ENCODE measurements at regions not wholly inside any gene's neighbourhood (a gene's known extent, or its start where the extent isn't known, plus 50 kb on each side); places are given as distances from the start of the nearest gene placed in this dataset.

- DNase-seq = no peak
Observed at GRCh38 chr1:217311269-217311668, 319.6 kb downstream of the GPATCH2 start.

GRCh38 chr1:217281332-217281731, 349.6 kb downstream of the GPATCH2 start:
- DNase-seq = no peak

- DNase-seq = no peak
Observed at GRCh38 chr1:217275655-217276398, 355.1 kb downstream of the GPATCH2 start.

- DNase-seq = no peak
Observed at GRCh38 chr1:217274927-217275654, 355.8 kb downstream of the GPATCH2 start.

- DNase-seq = no peak
Observed at GRCh38 chr1:217274416-217274815, 356.5 kb downstream of the GPATCH2 start.

- no peak for DNase-seq
Observed at GRCh38 chr1:217273866-217274265, 357.0 kb downstream of the GPATCH2 start.

GRCh38 chr1:217272385-217272784, 358.5 kb downstream of the GPATCH2 start:
- no peak for DNase-seq

- DNase-seq = no peak
Observed at GRCh38 chr1:217270101-217270500, 360.8 kb downstream of the GPATCH2 start.

- no peak for DNase-seq
Observed at GRCh38 chr1:217268058-217268457, 362.8 kb downstream of the GPATCH2 start.

GRCh38 chr1:217261636-217262035, 369.3 kb downstream of the GPATCH2 start:
- no peak for DNase-seq

- DNase-seq = no peak
Observed at GRCh38 chr1:217260676-217261075, 370.2 kb downstream of the GPATCH2 start.

- no peak for DNase-seq
Observed at GRCh38 chr1:217253985-217254384, 376.9 kb downstream of the GPATCH2 start.

- DNase-seq = no peak
Observed at GRCh38 chr1:217253351-217253750, 377.5 kb downstream of the GPATCH2 start.

GRCh38 chr1:217251121-217251520, 379.8 kb downstream of the GPATCH2 start:
- no peak for DNase-seq

GRCh38 chr1:217249857-217250256, 381.0 kb downstream of the GPATCH2 start:
- DNase-seq = no peak

- no peak for DNase-seq
Observed at GRCh38 chr1:217244971-217245370, 385.9 kb downstream of the GPATCH2 start.

- DNase-seq = no peak
Observed at GRCh38 chr1:217240656-217241055, 390.2 kb downstream of the GPATCH2 start.

- DNase-seq = no peak
Observed at GRCh38 chr1:217238945-217239344, 391.9 kb downstream of the GPATCH2 start.

- DNase-seq = no peak
Observed at GRCh38 chr1:217230412-217230811, 400.5 kb downstream of the GPATCH2 start.

- DNase-seq = no peak
Observed at GRCh38 chr1:217228689-217229088, 402.2 kb downstream of the GPATCH2 start.

- no peak for DNase-seq
Observed at GRCh38 chr1:217224201-217224600, 406.7 kb downstream of the GPATCH2 start.

GRCh38 chr1:217214551-217214950, 416.3 kb downstream of the GPATCH2 start:
- DNase-seq = no peak

GRCh38 chr1:217211486-217211885, 419.4 kb downstream of the GPATCH2 start:
- DNase-seq = no peak

GRCh38 chr1:217205578-217205977, 425.3 kb downstream of the GPATCH2 start:
- no peak for DNase-seq

- no peak for DNase-seq
Observed at GRCh38 chr1:217196616-217197015, 434.3 kb downstream of the GPATCH2 start.
